VCaP (cell line): ENCODE measurements at regions not wholly inside any gene's neighbourhood (a gene's known extent, or its start where the extent isn't known, plus 50 kb on each side); places are given as distances from the start of the nearest gene placed in this dataset.

Experiments used
- H3K27ac ChIP-seq: fragments of 450-650 bp; 2 replicates; pipeline ENCODE4 v1.5.1; 2017
- CTCF ChIP-seq: fragments of 450-650 bp; conservative IDR thresholded peaks from 2 replicates; pipeline ENCODE4 v1.5.1; 2017; ENCODE audit warnings: mild to moderate bottlenecking, moderate library complexity

- no peak overlapping the region for H3K27ac ChIP-seq
- TF ChIP-seq CTCF, result no peak
Observed at GRCh38 chr1:188194916-188195315, 1366.2 kb downstream of the PLA2G4A start.

GRCh38 chr1:188218289-188218688, 1389.5 kb downstream of the PLA2G4A start:
- TF ChIP-seq CTCF, result no peak
- H3K27ac ChIP-seq, result no peak overlapping the region

GRCh38 chr1:188220051-188220450, 1391.3 kb downstream of the PLA2G4A start:
- no peak overlapping the region for H3K27ac ChIP-seq
- no peak for TF ChIP-seq CTCF

GRCh38 chr1:188224263-188224662, 1395.5 kb downstream of the PLA2G4A start:
- no peak overlapping the region for H3K27ac ChIP-seq
- TF ChIP-seq CTCF, result no peak

GRCh38 chr1:188225975-188226374, 1397.2 kb downstream of the PLA2G4A start:
- H3K27ac ChIP-seq, result no peak overlapping the region
- no peak for TF ChIP-seq CTCF

DNA sequence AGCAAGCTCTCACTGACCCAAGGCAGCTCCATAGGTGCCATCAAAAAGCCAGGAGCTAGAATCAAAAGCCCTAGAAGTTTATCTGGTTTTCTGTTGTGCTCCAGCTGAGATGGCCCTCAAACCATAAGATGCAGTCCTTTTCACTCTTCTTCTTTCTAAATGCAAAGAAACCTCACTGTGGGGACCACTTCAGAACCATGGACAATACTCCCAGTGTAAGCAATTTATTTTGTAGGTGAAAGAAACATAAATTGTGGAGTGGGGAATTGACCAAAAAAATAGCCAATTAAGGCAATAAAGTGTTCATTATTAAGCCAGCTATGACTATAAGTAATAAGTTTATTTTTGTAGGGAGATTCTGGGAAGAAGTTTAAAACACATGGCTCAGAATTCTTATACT, 1399.9 kb downstream of the PLA2G4A start:
- no peak for TF ChIP-seq CTCF
- no peak overlapping the region for H3K27ac ChIP-seq

GRCh38 chr1:188237573-188238348, 1409.0 kb downstream of the PLA2G4A start:
- TF ChIP-seq CTCF, result no peak
- H3K27ac ChIP-seq, result no peak overlapping the region
